B cell (primary cell): ENCODE measurements at regions not wholly inside any gene's neighbourhood (a gene's known extent, or its start where the extent isn't known, plus 50 kb on each side); places are given as distances from the start of the nearest gene placed in this dataset.

Source experiments
- ATAC-seq: fragments of 200-7000 bp; cut with Tn5 transposase; one replicate; pipeline ENCODE4 v1.10.0; 2021; ENCODE audit warnings: low read depth, mild to moderate bottlenecking, moderate number of reproducible peaks, moderate library complexity
- CTCF ChIA-PET: fragments of 350-600 bp; sonication (Branson Sonifier 250); formaldehyde crosslinking; loops from one replicate; lab custom pipeline; 2021; ENCODE audit warnings: antibody characterized with exemption, inconsistent platforms; lab: Charles Lee
- POLR2A ChIA-PET: fragments of 350-600 bp; sonication (Branson Sonifier 250); formaldehyde crosslinking; loops from one replicate; lab custom pipeline; 2021; ENCODE audit warnings: antibody characterized with exemption; lab: Charles Lee
- DNase-seq: peaks from one replicate; pipeline ENCODE4 v3.0.0; 2013
- H2AFZ ChIP-seq: 2 replicates; pipeline ENCODE4 v1.6.1; 2012; ENCODE audit warnings: mild to moderate bottlenecking, low read depth, low read length; ENCODE audit not compliant: insufficient read depth, poor library complexity, severe bottlenecking
- H3K27ac ChIP-seq, 2 donors: 1 replicate in 1 of 2; 2 replicates in 1 of 2; pipeline ENCODE4 v1.5.1; 2012 to 2013; ENCODE audit warnings: low read length in 2 of 2, mild to moderate bottlenecking in 2 of 2, moderate library complexity in 1 of 2
- H3K27me3 ChIP-seq, 4 experiments: fragments of 200-600 bp in 1 of 4; sonication (generic) in 1 of 4; replicated peaks in 1 of 4; 1 replicate in 2 of 4; 2 replicates in 2 of 4; pipeline versions ENCODE4 v1.6.1 to v1.7.0; 2013 to 2016; ENCODE audit warnings: low read length in 3 of 4, mild to moderate bottlenecking in 2 of 4, mixed read lengths in 1 of 4, moderate library complexity in 1 of 4; ENCODE audit not compliant: insufficient read depth in 4 of 4, control insufficient read depth in 3 of 4; ENCODE audit errors: control extremely low read depth in 1 of 4
- H3K36me3 ChIP-seq, 2 experiments: replicated peaks in 1 of 2; 1 replicate in 1 of 2; 2 replicates in 1 of 2; pipeline versions ENCODE4 v1.6.1 to v1.7.1; 2013; ENCODE audit warnings: low read length in 1 of 2; ENCODE audit not compliant: insufficient read depth in 2 of 2, control insufficient read depth in 1 of 2; ENCODE audit errors: control extremely low read depth in 1 of 2, extremely low read depth in 1 of 2
- H3K4me1 ChIP-seq, 2 donors: fragments of 200-600 bp in 1 of 2; sonication (generic) in 1 of 2; 1 replicate in 1 of 2; 2 replicates in 1 of 2; pipeline versions ENCODE4 v1.5.1 to v1.6.1; 2013 to 2017; ENCODE audit warnings: low read length in 2 of 2; ENCODE audit not compliant: control insufficient read depth in 2 of 2, insufficient read depth in 2 of 2
- H3K4me2 ChIP-seq: replicated peaks from 2 replicates; pipeline ENCODE3; 2012; ENCODE audit warnings: mild to moderate bottlenecking, low read depth, low read length; ENCODE audit not compliant: poor library complexity, severe bottlenecking
- H3K4me3 ChIP-seq, 5 experiments: fragments of 200-600 bp in 1 of 5; sonication (generic) in 1 of 5; 1 replicate in 3 of 5; 2 replicates in 2 of 5; pipeline versions ENCODE4 v1.5.1 to v1.7.0; 2011 to 2016; ENCODE audit warnings: low read length in 4 of 5, mild to moderate bottlenecking in 4 of 5, low read depth in 2 of 5, control low read depth in 1 of 5, moderate library complexity in 1 of 5; ENCODE audit not compliant: insufficient read depth in 1 of 5; ENCODE audit errors: control extremely low read depth in 1 of 5, extremely low read depth in 1 of 5
- H3K79me2 ChIP-seq: fragments of 200-600 bp; sonication (generic); one replicate; pipeline ENCODE4 v1.6.0; 2016; ENCODE audit warnings: low read length; ENCODE audit not compliant: control insufficient read depth, insufficient read depth
- H3K9ac ChIP-seq: fragments of 200-600 bp; sonication (generic); 2 replicates; pipeline ENCODE4 v1.6.1; 2017; ENCODE audit warnings: mild to moderate bottlenecking, low read length, moderate library complexity
- H3K9me3 ChIP-seq, 3 donors: one replicate each; pipeline versions ENCODE4 v1.6.1 to v1.7.1; 2013; ENCODE audit warnings: low read length in 2 of 3; ENCODE audit not compliant: control insufficient read depth in 2 of 3, insufficient read depth in 1 of 3; ENCODE audit errors: control extremely low read depth in 1 of 3
- H4K20me1 ChIP-seq: 2 replicates; pipeline ENCODE4 v1.6.0; 2012; ENCODE audit warnings: mild to moderate bottlenecking, low read length; ENCODE audit not compliant: insufficient read depth, control insufficient read depth, poor library complexity, severe bottlenecking
- H3K27ac Mint-ChIP-seq: one replicate; pipeline ENCODE4 v1.8.0; 2021; ENCODE audit warnings: mixed read lengths
- H3K27me3 Mint-ChIP-seq: one replicate; pipeline ENCODE4 v1.8.0; 2021; ENCODE audit warnings: mixed read lengths
- H3K4me1 Mint-ChIP-seq: one replicate; pipeline ENCODE4 v1.8.0; 2021; ENCODE audit warnings: mixed read lengths
- H3K4me3 Mint-ChIP-seq: one replicate; pipeline ENCODE4 v1.8.0; 2021; ENCODE audit warnings: mixed read lengths
- H3K9me3 Mint-ChIP-seq: one replicate; pipeline ENCODE4 v1.8.0; 2022; ENCODE audit warnings: mixed read lengths; ENCODE audit not compliant: insufficient read depth
- CTCF ChIP-seq: fragments of 200-600 bp; IDR thresholded peaks from one replicate; pipeline ENCODE4 v1.8.0; 2022; ENCODE audit warnings: antibody characterized with exemption, mild to moderate bottlenecking
- EZH2 ChIP-seq: IDR thresholded peaks from 2 replicates; pipeline ENCODE4 v1.6.1; 2012; ENCODE audit warnings: borderline replicate concordance, low read depth, mild to moderate bottlenecking, moderate library complexity, low read length; ENCODE audit not compliant: insufficient read depth, poor library complexity, severe bottlenecking
- WGBS: methylation state at CpG from one replicate; pipeline ENCODE4 v1.1.5; 2013; ENCODE audit warnings: missing lambda C conversion rate; ENCODE audit not compliant: insufficient coverage; 5-methylcytosine and 5-hydroxymethylcytosine counted together
- intact Hi-C: fragments of 100-400 bp; cut with micrococcal nuclease; formaldehyde crosslinking; loops from one replicate; pipeline ENCODE4 v1.10.0; 2022

DNA sequence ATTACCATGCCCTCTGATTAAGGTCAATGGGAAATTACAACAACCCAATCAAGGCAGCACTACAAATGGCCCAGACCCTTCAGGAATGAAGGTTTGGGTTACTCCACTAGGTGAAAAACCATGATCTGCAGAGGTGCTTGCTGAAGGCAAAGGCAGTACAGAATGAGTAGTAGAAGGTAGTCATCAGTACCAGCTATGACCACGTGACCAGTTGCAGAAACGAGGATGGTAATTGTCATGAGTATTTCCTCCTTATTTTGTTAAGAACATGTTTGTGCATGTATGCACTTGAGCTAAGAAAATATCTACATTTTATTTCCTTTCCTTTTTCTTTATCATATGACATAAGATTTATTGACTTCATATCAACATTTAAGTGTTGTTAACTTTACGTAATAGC, 607.1 kb downstream of the KCNT2 start:
- Histone ChIP-seq H3K4me3 (no peak overlapping the region), H3K9ac (no peak overlapping the region), H3K4me1 (no peaks in the 10 kb centered on the region), H3K27me3 (no peaks in the 10 kb centered on the region), H4K20me1 (no peaks in the 10 kb centered on the region), H3K9me3 (no peaks in the 10 kb centered on the region), H3K36me3 (no peaks in the 10 kb centered on the region), H3K4me2 (no peak overlapping the region), H2AFZ (no peak overlapping the region), H3K79me2 (no peaks in the 10 kb centered on the region), H3K27ac (no peak overlapping the region)
- DNase-seq (no peak), ATAC-seq (no peak)
- Mint-ChIP-seq H3K27me3 (no peaks in the 10 kb centered on the region), H3K9me3 (no peaks in the 10 kb centered on the region), H3K4me3 (no peak overlapping the region), H3K27ac (no peak overlapping the region), H3K4me1 (no peaks in the 10 kb centered on the region)
- intact Hi-C loops = no loop called here
- TF ChIP-seq EZH2 = no peak
- POLR2A ChIA-PET = no interaction called here
- CTCF ChIA-PET = no interaction called here
- no CpG with 5 or more reads among the region's 3 CpGs for WGBS

GRCh38 chr1:195999022-195999421, 609.2 kb downstream of the KCNT2 start:
- Histone ChIP-seq H4K20me1 (no peaks in the 10 kb centered on the region), H3K27ac (no peak overlapping the region), H3K27me3 (no peaks in the 10 kb centered on the region), H2AFZ (no peak overlapping the region), H3K9ac (no peak overlapping the region), H3K4me2 (no peak overlapping the region), H3K79me2 (no peaks in the 10 kb centered on the region), H3K9me3 (no peaks in the 10 kb centered on the region), H3K4me1 (no peaks in the 10 kb centered on the region), H3K4me3 (no peak overlapping the region), H3K36me3 (no peaks in the 10 kb centered on the region)
- intact Hi-C loops = no loop called here
- 91% methylated on average over 2 of the region's 2 CpGs for WGBS
- H3K9me3 Mint-ChIP-seq = no peaks in the 10 kb centered on the region
- no peaks in the 10 kb centered on the region for H3K4me1 Mint-ChIP-seq
- POLR2A ChIA-PET = no interaction called here
- no peak overlapping the region for H3K27ac Mint-ChIP-seq
- TF ChIP-seq CTCF = no peak
- TF ChIP-seq EZH2 = no peak
- DNase-seq (no peak), ATAC-seq (no peak)
- CTCF ChIA-PET = no interaction called here
- no peaks in the 10 kb centered on the region for H3K27me3 Mint-ChIP-seq
- no peak overlapping the region for H3K4me3 Mint-ChIP-seq
